ENCODE measurements at regions not wholly inside any gene's neighbourhood (a gene's known extent, or its start where the extent isn't known, plus 50 kb on each side); places are given as distances from the start of the nearest gene placed in this dataset.

- TF ChIP-seq ZFX (IDR thresholded peaks at IDR 0.05; ENCODE audit: borderline replicate concordance): no peak
- TF ChIP-seq, protein P1, sequence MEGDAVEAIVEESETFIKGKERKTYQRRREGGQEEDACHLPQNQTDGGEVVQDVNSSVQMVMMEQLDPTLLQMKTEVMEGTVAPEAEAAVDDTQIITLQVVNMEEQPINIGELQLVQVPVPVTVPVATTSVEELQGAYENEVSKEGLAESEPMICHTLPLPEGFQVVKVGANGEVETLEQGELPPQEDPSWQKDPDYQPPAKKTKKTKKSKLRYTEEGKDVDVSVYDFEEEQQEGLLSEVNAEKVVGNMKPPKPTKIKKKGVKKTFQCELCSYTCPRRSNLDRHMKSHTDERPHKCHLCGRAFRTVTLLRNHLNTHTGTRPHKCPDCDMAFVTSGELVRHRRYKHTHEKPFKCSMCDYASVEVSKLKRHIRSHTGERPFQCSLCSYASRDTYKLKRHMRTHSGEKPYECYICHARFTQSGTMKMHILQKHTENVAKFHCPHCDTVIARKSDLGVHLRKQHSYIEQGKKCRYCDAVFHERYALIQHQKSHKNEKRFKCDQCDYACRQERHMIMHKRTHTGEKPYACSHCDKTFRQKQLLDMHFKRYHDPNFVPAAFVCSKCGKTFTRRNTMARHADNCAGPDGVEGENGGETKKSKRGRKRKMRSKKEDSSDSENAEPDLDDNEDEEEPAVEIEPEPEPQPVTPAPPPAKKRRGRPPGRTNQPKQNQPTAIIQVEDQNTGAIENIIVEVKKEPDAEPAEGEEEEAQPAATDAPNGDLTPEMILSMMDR (IDR thresholded peaks at IDR 0.05): no peak
Measured at GRCh38 chr12:47473091-47473490, 232.7 kb downstream of the RPAP3 start.
